Stimulated activated naive CD8-positive, alpha-beta T cell treated with anti-CD3 and anti-CD28 coated beads, Interleukin-15, Interleukin-2, amounts not matched to agents 100 ng/mL and 50 ng/mL, for 24 hours (primary cell): ENCODE measurements at regions not wholly inside any gene's neighbourhood (a gene's known extent, or its start where the extent isn't known, plus 50 kb on each side); places are given as distances from the start of the nearest gene placed in this dataset.

Experiments
- H3K27ac Mint-ChIP-seq: one replicate; pipeline ENCODE4 v1.8.0; 2021; ENCODE audit warnings: mild to moderate bottlenecking, mixed read lengths
- H3K27me3 Mint-ChIP-seq: one replicate; pipeline ENCODE4 v1.8.0; 2021; ENCODE audit warnings: mixed read lengths
- H3K36me3 Mint-ChIP-seq: one replicate; pipeline ENCODE4 v1.8.0; 2021; ENCODE audit warnings: low read depth, mixed read lengths
- H3K4me1 Mint-ChIP-seq: one replicate; pipeline ENCODE4 v1.8.0; 2021; ENCODE audit warnings: low read depth, mixed read lengths
- H3K4me3 Mint-ChIP-seq: one replicate; pipeline ENCODE4 v1.8.0; 2021; ENCODE audit warnings: mild to moderate bottlenecking, mixed read lengths
- H3K9me3 Mint-ChIP-seq: one replicate; pipeline ENCODE4 v1.8.0; 2021; ENCODE audit warnings: mixed read lengths

DNA sequence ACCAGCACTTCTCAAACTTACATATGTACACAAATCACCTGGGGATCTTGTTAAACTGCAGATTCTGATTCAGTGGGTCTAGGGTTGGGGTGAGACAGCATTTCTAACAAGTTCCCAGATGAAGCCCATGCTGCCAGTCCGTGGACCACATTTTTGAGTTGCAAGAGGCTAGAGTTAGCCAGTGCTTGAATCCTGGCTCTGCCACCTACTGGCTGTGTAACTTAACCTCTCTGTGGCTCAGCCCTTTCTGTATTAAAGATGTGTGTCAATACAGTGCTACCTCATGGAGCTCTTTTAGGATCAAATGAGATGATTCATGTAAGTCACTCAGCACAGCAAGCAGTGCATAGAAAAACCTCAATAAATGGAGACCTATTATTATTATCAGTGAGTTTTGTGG, 90.2 kb upstream of the ISX start:
- H3K36me3 Mint-ChIP-seq = no peaks in the 10 kb centered on the region
- H3K27me3 Mint-ChIP-seq = no peaks in the 10 kb centered on the region
- H3K27ac Mint-ChIP-seq = no peak overlapping the region
- H3K9me3 Mint-ChIP-seq = peaks cover 3% of the 10 kb centered on the region
- H3K4me1 Mint-ChIP-seq = no peaks in the 10 kb centered on the region
- no peak overlapping the region for H3K4me3 Mint-ChIP-seq

DNA sequence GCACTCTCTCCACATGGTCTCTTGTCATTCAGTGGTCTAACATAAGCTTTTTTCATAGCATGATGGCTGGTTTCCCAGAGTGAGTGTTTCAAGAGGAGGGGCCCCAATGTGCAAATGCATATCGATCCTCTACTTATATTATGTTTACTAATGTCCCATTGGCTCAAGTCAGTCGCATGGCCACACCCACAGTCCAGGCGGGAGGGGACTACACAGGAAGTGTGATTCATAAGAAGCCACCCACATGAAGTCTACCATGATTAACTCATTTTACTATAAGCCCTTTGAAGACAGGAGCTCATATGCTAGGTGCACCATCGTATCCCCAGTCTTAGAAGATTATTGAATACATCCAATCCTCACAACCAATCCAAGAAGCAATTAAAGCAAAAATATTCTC, 89.5 kb upstream of the ISX start:
- Mint-ChIP-seq H3K4me3 (no peak overlapping the region), H3K27me3 (no peaks in the 10 kb centered on the region), H3K36me3 (no peaks in the 10 kb centered on the region), H3K4me1 (no peaks in the 10 kb centered on the region), H3K27ac (no peak overlapping the region), H3K9me3 (peaks cover 3% of the 10 kb centered on the region)

DNA sequence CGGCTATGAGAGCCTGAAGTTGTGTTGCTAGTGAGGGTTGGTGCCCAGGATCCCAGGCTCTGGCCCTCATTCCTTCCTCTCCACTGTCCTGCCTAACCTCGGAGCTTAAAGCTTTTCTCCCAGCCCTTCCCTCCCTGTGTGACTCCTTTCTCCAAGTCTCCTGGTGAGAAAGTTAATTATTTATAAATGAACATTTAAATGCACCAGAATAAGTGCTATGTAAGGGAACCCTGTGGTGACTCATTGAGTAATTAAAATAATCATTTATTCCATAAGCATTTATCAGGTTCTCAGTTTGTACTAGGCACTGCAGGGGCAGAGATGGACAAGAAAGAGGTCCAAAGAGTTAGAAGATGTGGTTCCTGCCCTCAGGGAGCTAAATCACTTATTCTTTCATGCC, 89.1 kb upstream of the ISX start:
- no peak overlapping the region for H3K4me3 Mint-ChIP-seq
- no peaks in the 10 kb centered on the region for H3K27me3 Mint-ChIP-seq
- peaks cover 3% of the 10 kb centered on the region for H3K9me3 Mint-ChIP-seq
- H3K36me3 Mint-ChIP-seq = no peaks in the 10 kb centered on the region
- no peak overlapping the region for H3K27ac Mint-ChIP-seq
- no peaks in the 10 kb centered on the region for H3K4me1 Mint-ChIP-seq

DNA sequence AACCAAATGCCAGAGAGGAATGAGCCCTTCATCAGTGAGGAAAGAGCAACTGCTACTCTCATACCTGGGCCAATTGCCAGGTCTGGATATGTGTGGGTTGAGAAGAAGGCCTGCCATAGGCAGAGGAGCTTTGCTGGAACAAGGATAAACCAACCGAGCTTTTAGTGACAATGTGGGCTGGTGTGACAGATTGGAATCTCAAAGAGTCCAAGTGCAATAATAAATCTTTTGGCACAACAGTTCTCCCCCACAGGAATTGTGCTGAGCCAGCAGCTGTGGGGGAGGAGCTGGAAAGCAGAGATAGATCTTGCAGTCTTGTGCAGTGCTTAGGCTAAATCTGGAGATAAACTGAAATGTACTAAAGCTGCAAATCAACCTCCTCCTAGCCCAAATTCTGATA, 79.4 kb upstream of the ISX start:
- no peaks in the 10 kb centered on the region for H3K4me1 Mint-ChIP-seq
- H3K9me3 Mint-ChIP-seq = peaks cover 15% of the 10 kb centered on the region
- H3K27ac Mint-ChIP-seq = no peak overlapping the region
- H3K27me3 Mint-ChIP-seq = peaks cover 7% of the 10 kb centered on the region
- no peak overlapping the region for H3K4me3 Mint-ChIP-seq
- H3K36me3 Mint-ChIP-seq = no peaks in the 10 kb centered on the region

DNA sequence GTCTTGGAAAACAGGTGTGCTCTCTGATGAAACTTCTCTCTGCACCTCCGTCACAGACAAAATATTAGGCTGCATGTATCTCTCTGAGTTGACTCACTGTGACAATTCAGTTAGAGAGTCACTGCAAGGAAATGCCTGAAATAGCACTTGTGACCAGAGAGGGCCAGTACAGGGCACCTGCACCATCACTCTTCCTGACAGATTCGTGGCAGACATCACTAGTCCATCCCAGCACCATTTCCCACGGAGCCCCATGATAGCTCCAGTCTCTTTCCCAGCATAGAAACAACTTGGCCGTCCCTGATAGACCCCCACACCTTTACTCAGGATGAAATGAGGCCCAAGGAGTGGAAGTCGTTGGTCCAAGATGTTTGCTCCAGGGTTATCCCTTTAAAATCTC, 73.3 kb upstream of the ISX start:
- H3K27me3 Mint-ChIP-seq = peaks cover 12% of the 10 kb centered on the region
- no peak overlapping the region for H3K27ac Mint-ChIP-seq
- H3K4me3 Mint-ChIP-seq = no peak overlapping the region
- H3K9me3 Mint-ChIP-seq = peaks cover 6% of the 10 kb centered on the region
- H3K36me3 Mint-ChIP-seq = no peaks in the 10 kb centered on the region
- no peaks in the 10 kb centered on the region for H3K4me1 Mint-ChIP-seq

DNA sequence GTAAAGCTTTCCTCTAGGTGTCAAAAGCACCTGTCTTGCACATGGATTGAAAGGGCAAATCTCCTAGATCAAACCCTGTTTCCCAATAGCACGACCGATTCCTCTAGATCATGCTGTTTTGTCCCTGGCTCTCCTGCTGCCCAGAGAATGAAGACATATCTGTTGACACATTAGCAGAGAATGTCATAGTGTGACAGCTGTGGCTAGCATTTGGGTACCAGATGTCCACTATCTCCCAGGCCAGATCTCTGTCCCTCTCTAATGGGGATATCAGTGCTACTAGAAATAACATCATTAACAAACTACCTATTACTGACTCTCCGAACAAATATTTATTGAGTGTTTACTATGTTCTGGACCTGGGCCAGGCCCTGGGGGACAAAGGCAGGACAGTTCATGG, 72.4 kb upstream of the ISX start:
- Mint-ChIP-seq H3K27me3 (peaks cover 12% of the 10 kb centered on the region), H3K4me1 (no peaks in the 10 kb centered on the region), H3K36me3 (no peaks in the 10 kb centered on the region), H3K4me3 (no peak overlapping the region), H3K9me3 (peaks cover under 1% of the 10 kb centered on the region), H3K27ac (no peak overlapping the region)

DNA sequence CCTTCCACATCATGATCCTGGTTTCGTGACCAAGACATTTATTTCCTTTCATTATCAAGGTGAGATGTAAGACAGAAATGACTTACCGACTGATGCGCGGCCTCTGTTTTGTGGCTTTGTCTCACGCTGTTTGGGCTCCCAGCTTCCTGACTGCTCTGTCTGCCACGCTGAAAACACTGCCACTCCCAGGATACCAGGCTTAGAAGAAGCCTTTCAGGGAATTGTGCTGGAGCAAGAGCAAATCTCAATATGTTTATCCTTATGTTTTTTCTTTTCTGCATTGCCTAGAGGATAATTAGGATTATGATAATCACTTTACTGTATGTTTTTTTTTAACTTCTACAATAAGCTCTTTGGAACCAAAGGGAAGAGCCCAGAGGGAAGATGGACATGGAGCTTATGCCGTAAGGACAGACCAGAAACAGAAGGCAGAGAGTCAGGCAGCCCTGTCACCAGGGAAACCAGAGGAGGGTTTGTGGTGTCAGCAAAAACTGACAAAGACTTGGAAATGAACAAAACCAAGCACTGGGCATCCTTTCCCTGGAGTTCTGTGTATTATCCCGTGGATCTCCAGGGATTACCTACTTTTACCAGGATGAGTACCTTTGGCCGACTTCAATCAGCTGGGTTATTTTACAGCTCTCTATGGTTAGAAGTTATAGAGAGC, 68.2 kb upstream of the ISX start:
- Mint-ChIP-seq H3K36me3 (no peaks in the 10 kb centered on the region), H3K4me1 (no peaks in the 10 kb centered on the region), H3K27ac (no peak overlapping the region), H3K27me3 (peaks cover 19% of the 10 kb centered on the region), H3K4me3 (no peak overlapping the region), H3K9me3 (no peaks in the 10 kb centered on the region)

DNA sequence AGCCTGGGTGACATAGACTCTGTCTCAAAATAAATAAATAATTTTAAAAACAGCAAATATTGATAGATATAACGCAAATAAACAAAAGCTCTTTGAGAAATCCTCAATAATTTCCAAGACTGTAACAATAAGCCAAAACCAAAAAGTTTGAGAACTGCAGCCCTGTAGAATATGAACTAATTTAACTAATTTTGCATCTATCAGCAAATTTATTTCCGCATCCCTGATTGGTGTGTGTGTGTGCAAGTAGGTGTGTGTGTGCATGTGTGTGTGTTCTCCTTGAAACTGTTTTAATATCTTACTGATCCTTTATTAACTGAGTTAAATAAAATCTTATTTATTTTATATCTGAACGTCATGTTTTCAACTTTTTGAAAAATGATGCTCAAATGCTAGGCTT, 67.0 kb upstream of the ISX start:
- Mint-ChIP-seq H3K27me3 (peaks cover 12% of the 10 kb centered on the region), H3K4me3 (no peak overlapping the region), H3K4me1 (no peaks in the 10 kb centered on the region), H3K9me3 (no peaks in the 10 kb centered on the region), H3K27ac (no peak overlapping the region), H3K36me3 (no peaks in the 10 kb centered on the region)

DNA sequence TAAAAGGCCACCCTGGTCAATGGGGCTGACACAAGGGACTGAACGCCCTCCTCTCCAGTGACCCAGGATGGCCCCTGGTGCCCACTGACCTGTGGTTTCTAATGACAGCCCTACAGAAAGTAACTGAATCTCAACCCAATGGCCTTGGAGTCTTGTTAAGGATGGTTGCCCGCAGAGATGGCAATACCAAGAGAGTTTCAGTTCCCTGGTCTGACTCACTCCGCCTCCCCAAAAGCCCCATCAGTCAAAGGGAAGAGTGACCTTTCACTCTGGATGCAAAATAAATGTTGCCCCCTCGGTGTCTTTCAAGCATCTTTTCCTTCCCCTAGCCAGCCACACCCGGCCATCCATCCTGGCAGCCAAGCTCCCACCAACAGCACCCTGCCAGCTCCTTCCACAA, 57.7 kb upstream of the ISX start:
- Mint-ChIP-seq H3K27me3 (no peaks in the 10 kb centered on the region), H3K36me3 (no peaks in the 10 kb centered on the region), H3K4me1 (no peaks in the 10 kb centered on the region)

DNA sequence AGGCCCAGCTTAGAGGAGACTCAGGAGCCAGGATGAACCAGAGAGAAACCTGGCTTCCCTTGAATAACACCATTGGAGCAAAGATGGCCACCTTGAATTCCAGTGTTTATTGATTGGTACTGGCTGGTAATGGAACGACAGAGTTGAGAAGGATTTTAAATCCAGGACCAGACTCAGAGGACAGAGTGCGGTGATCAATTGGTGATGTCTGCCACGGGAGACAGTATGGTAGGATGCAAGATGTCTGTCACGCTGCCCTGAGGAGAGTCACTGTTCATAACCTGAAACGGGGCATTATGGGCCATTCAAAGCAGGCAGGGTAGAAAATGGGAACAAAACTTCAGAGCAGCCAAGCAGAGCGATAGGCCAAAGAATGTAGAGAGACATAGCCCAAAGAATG, 55.4 kb upstream of the ISX start:
- no peaks in the 10 kb centered on the region for H3K27me3 Mint-ChIP-seq
- H3K4me3 Mint-ChIP-seq = no peak overlapping the region
- H3K27ac Mint-ChIP-seq = no peak overlapping the region

More for the DNA sequence above, 57.7 kb upstream of the ISX start:
- Mint-ChIP-seq H3K27ac (no peak overlapping the region), H3K4me3 (no peak overlapping the region), H3K9me3 (no peaks in the 10 kb centered on the region)

DNA sequence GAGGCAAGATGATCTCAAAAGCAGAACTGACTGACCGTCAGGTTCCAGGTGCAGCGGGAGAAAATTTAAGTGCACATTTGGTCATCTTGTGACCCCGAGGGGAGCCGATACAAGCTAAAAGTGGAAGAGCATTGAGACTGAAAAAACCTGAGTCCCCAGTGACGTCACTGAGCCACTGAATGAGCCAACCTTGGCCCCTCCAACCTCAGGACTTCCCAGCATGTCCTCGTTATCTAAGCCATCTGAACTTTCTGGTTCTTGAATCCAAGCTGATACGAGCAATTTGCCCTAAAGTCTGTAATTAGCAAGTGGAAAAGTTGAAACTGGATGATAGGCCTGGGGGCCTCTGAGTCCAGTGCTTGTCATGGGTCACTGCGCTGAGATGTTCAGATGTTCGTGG, 51.1 kb upstream of the ISX start:
- H3K27me3 Mint-ChIP-seq = no peaks in the 10 kb centered on the region
- no peaks in the 10 kb centered on the region for H3K4me1 Mint-ChIP-seq
- H3K9me3 Mint-ChIP-seq = no peaks in the 10 kb centered on the region
- no peak overlapping the region for H3K27ac Mint-ChIP-seq
- no peaks in the 10 kb centered on the region for H3K36me3 Mint-ChIP-seq
- H3K4me3 Mint-ChIP-seq = no peak overlapping the region

More for the DNA sequence above, 55.4 kb upstream of the ISX start:
- no peaks in the 10 kb centered on the region for H3K36me3 Mint-ChIP-seq
- H3K4me1 Mint-ChIP-seq = no peaks in the 10 kb centered on the region
- no peaks in the 10 kb centered on the region for H3K9me3 Mint-ChIP-seq
